Panc1 (cell line): ENCODE measurements at regions not wholly inside any gene's neighbourhood (a gene's known extent, or its start where the extent isn't known, plus 50 kb on each side); places are given as distances from the start of the nearest gene placed in this dataset.

Experiments used
- POLR2AphosphoS5 ChIP-seq: IDR thresholded peaks from 2 replicates; pipeline ENCODE4 v1.6.1; 2012; ENCODE audit warnings: mild to moderate bottlenecking, low read depth, low read length, moderate library complexity
- SIN3A ChIP-seq: IDR thresholded peaks from 2 replicates; pipeline ENCODE4 v1.6.1; 2012; ENCODE audit warnings: low read depth, mild to moderate bottlenecking, low read length, moderate library complexity, borderline replicate concordance; ENCODE audit not compliant: insufficient read depth
- TCF7L2 ChIP-seq: IDR thresholded peaks from 2 replicates; pipeline ENCODE4 v1.6.1; 2011; ENCODE audit warnings: mild to moderate bottlenecking, low read depth, low read length, inconsistent platforms
- TF ChIP-seq, protein P1 (sequence below): fragments of 450-650 bp; IDR thresholded peaks from 2 replicates; pipeline ENCODE4 v1.5.1; 2017; ENCODE audit warnings: mild to moderate bottlenecking

DNA sequence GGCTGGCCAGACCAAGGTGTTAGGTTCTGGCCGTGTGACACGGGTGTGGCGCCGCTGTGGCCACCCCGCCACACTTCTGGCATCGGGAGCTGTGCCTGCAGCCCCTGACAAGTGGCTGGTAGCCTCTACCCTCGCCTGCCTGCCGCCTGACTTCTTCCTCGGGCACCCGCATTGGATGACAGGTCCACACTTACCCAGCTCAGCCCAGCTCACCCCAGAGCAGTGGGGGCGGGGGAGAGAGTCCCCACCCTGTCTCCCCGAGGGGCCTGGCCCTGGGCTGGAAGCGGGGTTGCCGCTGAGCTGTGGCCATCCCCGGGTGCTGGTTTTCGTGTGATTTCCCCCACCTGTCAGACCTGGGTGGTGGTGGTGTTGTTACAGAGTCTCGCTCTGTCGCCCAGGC is 53.9 kb upstream of the ACSF3 start:
- TF ChIP-seq TCF7L2: no peak
- TF ChIP-seq, protein P1, sequence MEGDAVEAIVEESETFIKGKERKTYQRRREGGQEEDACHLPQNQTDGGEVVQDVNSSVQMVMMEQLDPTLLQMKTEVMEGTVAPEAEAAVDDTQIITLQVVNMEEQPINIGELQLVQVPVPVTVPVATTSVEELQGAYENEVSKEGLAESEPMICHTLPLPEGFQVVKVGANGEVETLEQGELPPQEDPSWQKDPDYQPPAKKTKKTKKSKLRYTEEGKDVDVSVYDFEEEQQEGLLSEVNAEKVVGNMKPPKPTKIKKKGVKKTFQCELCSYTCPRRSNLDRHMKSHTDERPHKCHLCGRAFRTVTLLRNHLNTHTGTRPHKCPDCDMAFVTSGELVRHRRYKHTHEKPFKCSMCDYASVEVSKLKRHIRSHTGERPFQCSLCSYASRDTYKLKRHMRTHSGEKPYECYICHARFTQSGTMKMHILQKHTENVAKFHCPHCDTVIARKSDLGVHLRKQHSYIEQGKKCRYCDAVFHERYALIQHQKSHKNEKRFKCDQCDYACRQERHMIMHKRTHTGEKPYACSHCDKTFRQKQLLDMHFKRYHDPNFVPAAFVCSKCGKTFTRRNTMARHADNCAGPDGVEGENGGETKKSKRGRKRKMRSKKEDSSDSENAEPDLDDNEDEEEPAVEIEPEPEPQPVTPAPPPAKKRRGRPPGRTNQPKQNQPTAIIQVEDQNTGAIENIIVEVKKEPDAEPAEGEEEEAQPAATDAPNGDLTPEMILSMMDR: no peak
- no peak for TF ChIP-seq SIN3A
- no peak for TF ChIP-seq POLR2AphosphoS5
